Prostate gland (tissue), 2 donors: ENCODE measurements at regions not wholly inside any gene's neighbourhood (a gene's known extent, or its start where the extent isn't known, plus 50 kb on each side); places are given as distances from the start of the nearest gene placed in this dataset.
"Not testable (repeated sequence)": the region's sequence is repeated elsewhere in the genome, so short reads cannot be mapped to it uniquely, and the experiment has no call there.

Experiments
- DNase-seq: peaks from one replicate; pipeline ENCODE4 v3.0.0-alpha.2; 2019; ENCODE audit warnings: low spot score
- H3K27ac ChIP-seq, 2 donors: fragments of 200-600 bp; sonication (generic); 2 replicates each; pipeline ENCODE4 v1.5.1; 2017 to 2019
- H3K27me3 ChIP-seq: fragments of 200-600 bp; sonication (generic); replicated peaks from 2 replicates; pipeline ENCODE4 v1.5.1; 2019; ENCODE audit not compliant: insufficient read depth
- H3K36me3 ChIP-seq, 2 donors: fragments of 200-600 bp; sonication (generic); 1 replicate in 1 of 2; 2 replicates in 1 of 2; pipeline versions ENCODE4 v1.5.1 to v1.8.1; 2017 to 2019
- H3K4me1 ChIP-seq: fragments of 200-600 bp; sonication (generic); replicated peaks from 2 replicates; pipeline ENCODE4 v1.5.1; 2019
- H3K4me3 ChIP-seq, 2 donors: fragments of 200-600 bp; sonication (generic); 2 replicates each; pipeline ENCODE4 v1.5.1; 2017 to 2019
- H3K9me3 ChIP-seq: fragments of 200-600 bp; sonication (generic); 2 replicates; pipeline ENCODE4 v1.5.1; 2017
- CTCF ChIP-seq, 4 experiments: fragments of 200-600 bp in 2 of 4; fragments of 450-650 bp in 2 of 4; sonication (generic) in 2 of 4; IDR thresholded peaks; 1 replicate in 3 of 4; 2 replicates in 1 of 4; pipeline ENCODE4 v1.5.1; 2016 to 2019; ENCODE audit warnings: antibody characterized with exemption in 4 of 4, mild to moderate bottlenecking in 2 of 4, moderate library complexity in 2 of 4
- POLR2A ChIP-seq: fragments of 450-650 bp; IDR thresholded peaks from one replicate; pipeline ENCODE4 v1.6.1; 2016; ENCODE audit warnings: antibody characterized with exemption, mild to moderate bottlenecking
- POLR2AphosphoS5 ChIP-seq: sonication (generic); formaldehyde crosslinking; IDR thresholded peaks from one replicate; pipeline ENCODE4 v1.6.1; 2017; ENCODE audit warnings: antibody characterized with exemption
- WGBS: methylation state at CpG from one replicate; pipeline ENCODE4 v1.1.5; 2018; 5-methylcytosine and 5-hydroxymethylcytosine counted together
- intact Hi-C: fragments of 100-400 bp; cut with DNase I; formaldehyde crosslinking; loops from one replicate; pipeline ENCODE4 v1.14.2; 2022

- no peak for DNase-seq
- 53% methylated on average over 3 of the region's 3 CpGs for WGBS
Measured at GRCh38 chr6:93183531-93183972, 235.8 kb downstream of the EPHA7 start.

GRCh38 chr6:93182938-93183479 is 236.3 kb downstream of the EPHA7 start:
- no peaks in the 10 kb centered on the region for H3K9me3 ChIP-seq
- TF ChIP-seq CTCF (IDR thresholded peaks at IDR 0.05) (no peak), POLR2A (no peak), POLR2AphosphoS5 (no peak)
- H3K4me1 ChIP-seq, result no peaks in the 10 kb centered on the region
- H3K4me3 ChIP-seq, result no peak overlapping the region
- intact Hi-C loops, result no loop called here
- peaks cover 4% of the 10 kb centered on the region for H3K27me3 ChIP-seq
- H3K27ac ChIP-seq, result no peak overlapping the region
- WGBS, result 41% methylated on average over 2 of the region's 2 CpGs
- no peaks in the 10 kb centered on the region for H3K36me3 ChIP-seq
- DNase-seq, result no peak

More at GRCh38 chr6:93183531-93183972, 235.8 kb downstream of the EPHA7 start:
- Histone ChIP-seq H3K9me3 (no peaks in the 10 kb centered on the region), H3K4me1 (no peaks in the 10 kb centered on the region), H3K27ac (no peak overlapping the region), H3K36me3 (no peaks in the 10 kb centered on the region), H3K27me3 (peaks cover 4% of the 10 kb centered on the region), H3K4me3 (no peak overlapping the region)
- intact Hi-C loops, result no loop called here
- TF ChIP-seq POLR2AphosphoS5, result no peak
- no peak for TF ChIP-seq POLR2A
- no peak for TF ChIP-seq CTCF (IDR thresholded peaks at IDR 0.05)

GRCh38 chr6:93177918-93178317 is 241.4 kb downstream of the EPHA7 start:
- peaks cover 4% of the 10 kb centered on the region for H3K27me3 ChIP-seq
- no peak overlapping the region for H3K4me3 ChIP-seq
- no peak for DNase-seq
- intact Hi-C loops, result no loop called here
- H3K4me1 ChIP-seq, result no peaks in the 10 kb centered on the region
- H3K9me3 ChIP-seq, result no peaks in the 10 kb centered on the region
- TF ChIP-seq CTCF (IDR thresholded peaks at IDR 0.05), result no peak
- TF ChIP-seq POLR2A, result no peak
- no peak for TF ChIP-seq POLR2AphosphoS5
- H3K36me3 ChIP-seq, result no peaks in the 10 kb centered on the region
- WGBS, result 90% methylated on average over 2 of the region's 2 CpGs
- H3K27ac ChIP-seq, result no peak overlapping the region

- no peak for TF ChIP-seq POLR2AphosphoS5
- no peak for TF ChIP-seq POLR2A
- TF ChIP-seq CTCF (IDR thresholded peaks at IDR 0.05), result no peak
- intact Hi-C loops, result no loop called here
- WGBS, result 89% methylated on average over 3 of the region's 3 CpGs
Measured at GRCh38 chr6:93177438-93177837, 241.9 kb downstream of the EPHA7 start.

GRCh38 chr6:93176070-93176469 is 243.3 kb downstream of the EPHA7 start:
- Histone ChIP-seq H3K4me1 (no peaks in the 10 kb centered on the region), H3K27ac (no peak overlapping the region), H3K27me3 (peaks cover 4% of the 10 kb centered on the region), H3K9me3 (no peaks in the 10 kb centered on the region), H3K4me3 (no peak overlapping the region), H3K36me3 (no peaks in the 10 kb centered on the region)
- no peak for TF ChIP-seq POLR2AphosphoS5
- DNase-seq, result no peak
- intact Hi-C loops, result no loop called here
- 95% methylated on average over 1 of the region's 1 CpG for WGBS

More at GRCh38 chr6:93177438-93177837, 241.9 kb downstream of the EPHA7 start:
- Histone ChIP-seq H3K36me3 (no peaks in the 10 kb centered on the region), H3K27me3 (peaks cover 4% of the 10 kb centered on the region), H3K4me3 (no peak overlapping the region), H3K4me1 (no peaks in the 10 kb centered on the region), H3K27ac (no peak overlapping the region), H3K9me3 (no peaks in the 10 kb centered on the region)
- no peak for DNase-seq

- intact Hi-C loops, H3K36me3 ChIP-seq: not testable (repeated sequence)
- WGBS, result 90% methylated on average over 6 of the region's 10 CpGs
Measured at GRCh38 chr6:93173573-93173972, 245.8 kb downstream of the EPHA7 start.

More at GRCh38 chr6:93173573-93173972, 245.8 kb downstream of the EPHA7 start:
- H3K27me3 ChIP-seq, DNase-seq, H3K4me1 ChIP-seq, H3K4me3 ChIP-seq, H3K27ac ChIP-seq, H3K9me3 ChIP-seq: not testable (repeated sequence)
